GM19351 (cell line): ENCODE measurements at regions not wholly inside any gene's neighbourhood (a gene's known extent, or its start where the extent isn't known, plus 50 kb on each side); places are given as distances from the start of the nearest gene placed in this dataset.

Experiments
- ATAC-seq: cut with Tn5 transposase; IDR thresholded peaks from one replicate; pipeline ENCODE4 v1.9.1; 2021; ENCODE audit warnings: mild to moderate bottlenecking, moderate library complexity; ENCODE audit not compliant: unreplicated experiment

- no peak for ATAC-seq
Observed at GRCh38 chr10:131726967-131727366, 173.8 kb upstream of the PPP2R2D start.

- ATAC-seq = no peak
Observed at GRCh38 chr10:131727560-131727959, 173.2 kb upstream of the PPP2R2D start.

GRCh38 chr10:131728286-131729228, 172.3 kb upstream of the PPP2R2D start:
- no peak for ATAC-seq

GRCh38 chr10:131729361-131729760, 171.4 kb upstream of the PPP2R2D start:
- ATAC-seq = no peak

- ATAC-seq = no peak
Observed at GRCh38 chr10:131729938-131730660, 170.7 kb upstream of the PPP2R2D start.

- ATAC-seq = no peak
Observed at GRCh38 chr10:131730771-131731497, 169.9 kb upstream of the PPP2R2D start.

GRCh38 chr10:131731780-131732630, 168.8 kb upstream of the PPP2R2D start:
- ATAC-seq = no peak

GRCh38 chr10:131732631-131733127, 168.1 kb upstream of the PPP2R2D start:
- no peak for ATAC-seq

GRCh38 chr10:131733596-131733995, 167.2 kb upstream of the PPP2R2D start:
- ATAC-seq = no peak

GRCh38 chr10:131735577-131735976, 165.2 kb upstream of the PPP2R2D start:
- no peak for ATAC-seq

GRCh38 chr10:131736321-131736980, 164.4 kb upstream of the PPP2R2D start:
- no peak for ATAC-seq

- no peak for ATAC-seq
Observed at GRCh38 chr10:131737543-131738395, 163.0 kb upstream of the PPP2R2D start.

- no peak for ATAC-seq
Observed at GRCh38 chr10:131738396-131738735, 162.4 kb upstream of the PPP2R2D start.

- ATAC-seq = no peak
Observed at GRCh38 chr10:131739206-131739605, 161.6 kb upstream of the PPP2R2D start.

GRCh38 chr10:131742500-131742951, 158.3 kb upstream of the PPP2R2D start:
- no peak for ATAC-seq

GRCh38 chr10:131743190-131744151, 157.3 kb upstream of the PPP2R2D start:
- ATAC-seq = peak; percentile 65

- no peak for ATAC-seq
Observed at GRCh38 chr10:131744346-131744745, 156.5 kb upstream of the PPP2R2D start.

GRCh38 chr10:131745591-131745990, 155.2 kb upstream of the PPP2R2D start:
- ATAC-seq = no peak
